ENCODE measurements at regions not wholly inside any gene's neighbourhood (a gene's known extent, or its start where the extent isn't known, plus 50 kb on each side); places are given as distances from the start of the nearest gene placed in this dataset.

DNA sequence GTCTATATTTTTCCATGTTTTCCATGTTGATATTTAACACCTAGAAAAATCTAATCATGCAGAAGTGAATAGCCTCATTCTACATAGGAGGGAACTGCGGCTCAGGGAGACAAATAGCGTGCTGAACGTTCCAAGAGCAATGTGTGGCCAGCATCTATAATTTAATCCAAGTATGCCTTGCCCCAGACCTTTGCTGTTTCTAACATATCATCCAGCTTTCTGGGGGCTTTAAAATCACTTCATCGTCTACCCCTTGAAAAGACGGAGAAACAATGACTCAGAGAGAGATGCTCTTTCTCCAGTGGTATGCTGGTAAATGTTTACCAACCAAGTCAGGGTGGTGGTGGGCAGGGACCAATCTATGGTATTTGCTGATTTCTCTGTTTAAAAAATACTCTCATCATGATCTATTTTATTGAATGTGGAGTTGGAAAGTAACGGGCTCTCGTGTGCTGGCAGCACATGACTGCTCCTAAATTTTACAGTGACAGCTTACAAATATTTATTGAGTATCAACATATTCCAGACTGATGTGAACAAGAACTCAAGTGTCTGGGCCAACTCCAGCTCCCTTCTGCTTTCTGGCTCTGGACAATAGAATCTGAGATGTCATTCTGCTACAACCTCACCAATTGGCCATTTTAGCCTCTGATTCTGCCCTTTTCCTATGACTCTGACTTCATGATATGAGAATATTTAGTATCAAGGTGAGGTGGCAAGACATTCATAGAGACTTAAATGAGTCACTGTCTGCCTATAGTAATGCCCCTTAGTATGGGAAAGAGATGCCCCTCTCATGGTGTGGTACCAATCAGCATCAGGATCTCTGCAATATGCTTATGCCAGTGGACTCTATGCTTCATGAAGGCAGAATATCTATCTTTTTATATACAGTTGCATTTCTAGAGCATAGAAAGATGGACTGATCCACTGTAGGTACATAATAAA is 407.4 kb upstream of the TNC start:
- no peak for TF ChIP-seq EP300 (IDR thresholded peaks at IDR 0.05; ENCODE audit: borderline replicate concordance)
- TF ChIP-seq, protein P1, sequence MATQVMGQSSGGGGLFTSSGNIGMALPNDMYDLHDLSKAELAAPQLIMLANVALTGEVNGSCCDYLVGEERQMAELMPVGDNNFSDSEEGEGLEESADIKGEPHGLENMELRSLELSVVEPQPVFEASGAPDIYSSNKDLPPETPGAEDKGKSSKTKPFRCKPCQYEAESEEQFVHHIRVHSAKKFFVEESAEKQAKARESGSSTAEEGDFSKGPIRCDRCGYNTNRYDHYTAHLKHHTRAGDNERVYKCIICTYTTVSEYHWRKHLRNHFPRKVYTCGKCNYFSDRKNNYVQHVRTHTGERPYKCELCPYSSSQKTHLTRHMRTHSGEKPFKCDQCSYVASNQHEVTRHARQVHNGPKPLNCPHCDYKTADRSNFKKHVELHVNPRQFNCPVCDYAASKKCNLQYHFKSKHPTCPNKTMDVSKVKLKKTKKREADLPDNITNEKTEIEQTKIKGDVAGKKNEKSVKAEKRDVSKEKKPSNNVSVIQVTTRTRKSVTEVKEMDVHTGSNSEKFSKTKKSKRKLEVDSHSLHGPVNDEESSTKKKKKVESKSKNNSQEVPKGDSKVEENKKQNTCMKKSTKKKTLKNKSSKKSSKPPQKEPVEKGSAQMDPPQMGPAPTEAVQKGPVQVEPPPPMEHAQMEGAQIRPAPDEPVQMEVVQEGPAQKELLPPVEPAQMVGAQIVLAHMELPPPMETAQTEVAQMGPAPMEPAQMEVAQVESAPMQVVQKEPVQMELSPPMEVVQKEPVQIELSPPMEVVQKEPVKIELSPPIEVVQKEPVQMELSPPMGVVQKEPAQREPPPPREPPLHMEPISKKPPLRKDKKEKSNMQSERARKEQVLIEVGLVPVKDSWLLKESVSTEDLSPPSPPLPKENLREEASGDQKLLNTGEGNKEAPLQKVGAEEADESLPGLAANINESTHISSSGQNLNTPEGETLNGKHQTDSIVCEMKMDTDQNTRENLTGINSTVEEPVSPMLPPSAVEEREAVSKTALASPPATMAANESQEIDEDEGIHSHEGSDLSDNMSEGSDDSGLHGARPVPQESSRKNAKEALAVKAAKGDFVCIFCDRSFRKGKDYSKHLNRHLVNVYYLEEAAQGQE (IDR thresholded peaks at IDR 0.05; ENCODE audit: low read depth) = no peak
- no peak for TF ChIP-seq TAF1 (IDR thresholded peaks at IDR 0.05; ENCODE audit: low read depth)
- TF ChIP-seq YY1 (IDR thresholded peaks at IDR 0.05; ENCODE audit: low read depth) = no peak
- TF ChIP-seq FOXM1 (IDR thresholded peaks at IDR 0.05; ENCODE audit: borderline replicate concordance, low read depth) = no peak
- TF ChIP-seq CEBPB (IDR thresholded peaks at IDR 0.05) = no peak
- TF ChIP-seq ZBTB7A (IDR thresholded peaks at IDR 0.05; ENCODE audit: low read depth) = no peak
- TF ChIP-seq TEAD4 (IDR thresholded peaks at IDR 0.05) = no peak
- TF ChIP-seq, protein P2, sequence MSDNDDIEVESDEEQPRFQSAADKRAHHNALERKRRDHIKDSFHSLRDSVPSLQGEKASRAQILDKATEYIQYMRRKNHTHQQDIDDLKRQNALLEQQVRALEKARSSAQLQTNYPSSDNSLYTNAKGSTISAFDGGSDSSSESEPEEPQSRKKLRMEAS (IDR thresholded peaks at IDR 0.05) = no peak
- no peak for TF ChIP-seq TCF12 (IDR thresholded peaks at IDR 0.05; ENCODE audit: low read depth)
- TF ChIP-seq RAD21 (IDR thresholded peaks at IDR 0.05; ENCODE audit: low read depth) = no peak
